Subcutaneous abdominal adipose tissue (tissue), 5 donors: ENCODE measurements at regions not wholly inside any gene's neighbourhood (a gene's known extent, or its start where the extent isn't known, plus 50 kb on each side); places are given as distances from the start of the nearest gene placed in this dataset.

ENCODE experiments used
- H3K27ac ChIP-seq: one replicate; pipeline ENCODE4 v1.7.0; 2013; ENCODE audit warnings: low read depth, mild to moderate bottlenecking, inconsistent platforms, low read length, moderate library complexity
- H3K27me3 ChIP-seq, 5 donors: one replicate each; pipeline ENCODE4 v1.7.0; 2013; ENCODE audit warnings: low read length in 5 of 5, inconsistent platforms in 1 of 5; ENCODE audit not compliant: control insufficient read depth in 5 of 5, insufficient read depth in 4 of 5
- H3K36me3 ChIP-seq, 5 donors: one replicate each; pipeline ENCODE4 v1.7.0; 2013; ENCODE audit warnings: low read length in 5 of 5; ENCODE audit not compliant: control insufficient read depth in 5 of 5, insufficient read depth in 5 of 5
- H3K4me1 ChIP-seq, 5 donors: one replicate each; pipeline ENCODE4 v1.7.0; 2013; ENCODE audit warnings: low read length in 5 of 5, mild to moderate bottlenecking in 3 of 5, moderate library complexity in 1 of 5; ENCODE audit not compliant: control insufficient read depth in 5 of 5, insufficient read depth in 5 of 5
- H3K4me3 ChIP-seq, 5 donors: one replicate each; pipeline ENCODE4 v1.7.0; 2013; ENCODE audit warnings: low read length in 5 of 5, low read depth in 1 of 5
- H3K9ac ChIP-seq, 5 donors: one replicate each; pipeline ENCODE4 v1.7.0; 2013; ENCODE audit warnings: low read length in 5 of 5, mild to moderate bottlenecking in 4 of 5, moderate library complexity in 3 of 5
- H3K9me3 ChIP-seq, 5 donors: one replicate each; pipeline ENCODE4 v1.7.0; 2013; ENCODE audit warnings: low read length in 5 of 5; ENCODE audit not compliant: control insufficient read depth in 5 of 5
- donor health status: healthy.
- donor health status: healthy.
- donor health status: healthy.
- donor health status: healthy.
- donor health status: healthy.

GRCh38 chr1:186775881-186776560 is 52.7 kb upstream of the PLA2G4A start:
- Histone ChIP-seq H3K4me1 (no peaks in the 10 kb centered on the region), H3K27ac (no peak overlapping the region), H3K27me3 (no peaks in the 10 kb centered on the region), H3K9me3 (no peaks in the 10 kb centered on the region), H3K9ac (no peak overlapping the region), H3K36me3 (no peaks in the 10 kb centered on the region), H3K4me3 (no peak overlapping the region)

GRCh38 chr1:186775036-186775435 is 53.7 kb upstream of the PLA2G4A start:
- no peaks in the 10 kb centered on the region for H3K9me3 ChIP-seq
- H3K27ac ChIP-seq: no peak overlapping the region
- H3K4me3 ChIP-seq: no peak overlapping the region
- no peaks in the 10 kb centered on the region for H3K36me3 ChIP-seq
- no peaks in the 10 kb centered on the region for H3K4me1 ChIP-seq
- no peak overlapping the region for H3K9ac ChIP-seq
- no peaks in the 10 kb centered on the region for H3K27me3 ChIP-seq

GRCh38 chr1:186772228-186772627 is 56.5 kb upstream of the PLA2G4A start:
- H3K27me3 ChIP-seq: no peaks in the 10 kb centered on the region
- H3K36me3 ChIP-seq: no peaks in the 10 kb centered on the region
- H3K4me1 ChIP-seq: no peaks in the 10 kb centered on the region
- H3K4me3 ChIP-seq: no peak overlapping the region
- no peaks in the 10 kb centered on the region for H3K9me3 ChIP-seq
- no peak overlapping the region for H3K9ac ChIP-seq
- no peak overlapping the region for H3K27ac ChIP-seq

- Histone ChIP-seq H3K27ac (no peak overlapping the region), H3K9me3 (no peaks in the 10 kb centered on the region), H3K4me1 (no peaks in the 10 kb centered on the region), H3K27me3 (no peaks in the 10 kb centered on the region), H3K4me3 (no peak overlapping the region), H3K9ac (no peak overlapping the region), H3K36me3 (no peaks in the 10 kb centered on the region)
Measured at GRCh38 chr1:186770421-186770820, 58.3 kb upstream of the PLA2G4A start.

GRCh38 chr1:186768906-186769305 is 59.8 kb upstream of the PLA2G4A start:
- H3K27me3 ChIP-seq: no peaks in the 10 kb centered on the region

GRCh38 chr1:186765446-186765845 is 63.3 kb upstream of the PLA2G4A start:
- H3K27me3 ChIP-seq: no peaks in the 10 kb centered on the region
- H3K4me1 ChIP-seq: no peaks in the 10 kb centered on the region
- H3K27ac ChIP-seq: no peak overlapping the region
- no peak overlapping the region for H3K4me3 ChIP-seq
- no peak overlapping the region for H3K9ac ChIP-seq
- no peaks in the 10 kb centered on the region for H3K36me3 ChIP-seq
- no peaks in the 10 kb centered on the region for H3K9me3 ChIP-seq

More at GRCh38 chr1:186768906-186769305, 59.8 kb upstream of the PLA2G4A start:
- Histone ChIP-seq H3K9ac (no peak overlapping the region), H3K36me3 (no peaks in the 10 kb centered on the region), H3K4me1 (no peaks in the 10 kb centered on the region), H3K4me3 (no peak overlapping the region), H3K9me3 (no peaks in the 10 kb centered on the region), H3K27ac (no peak overlapping the region)

- Histone ChIP-seq H3K27ac (no peak overlapping the region), H3K9ac (no peak overlapping the region), H3K27me3 (no peaks in the 10 kb centered on the region), H3K4me1 (no peaks in the 10 kb centered on the region), H3K9me3 (no peaks in the 10 kb centered on the region), H3K4me3 (no peak overlapping the region), H3K36me3 (no peaks in the 10 kb centered on the region)
Measured at GRCh38 chr1:186763107-186763506, 65.6 kb upstream of the PLA2G4A start.

- Histone ChIP-seq H3K36me3 (no peaks in the 10 kb centered on the region), H3K27ac (no peak overlapping the region)
Measured at GRCh38 chr1:186762653-186763052, 66.1 kb upstream of the PLA2G4A start.

GRCh38 chr1:186761358-186761757 is 67.4 kb upstream of the PLA2G4A start:
- Histone ChIP-seq H3K4me1 (no peaks in the 10 kb centered on the region), H3K36me3 (no peaks in the 10 kb centered on the region), H3K27me3 (no peaks in the 10 kb centered on the region), H3K9me3 (no peaks in the 10 kb centered on the region), H3K9ac (no peak overlapping the region), H3K4me3 (no peak overlapping the region), H3K27ac (no peak overlapping the region)

More at GRCh38 chr1:186762653-186763052, 66.1 kb upstream of the PLA2G4A start:
- Histone ChIP-seq H3K9ac (no peak overlapping the region), H3K27me3 (no peaks in the 10 kb centered on the region), H3K9me3 (no peaks in the 10 kb centered on the region), H3K4me3 (no peak overlapping the region), H3K4me1 (no peaks in the 10 kb centered on the region)

GRCh38 chr1:186760446-186760845 is 68.3 kb upstream of the PLA2G4A start:
- H3K27ac ChIP-seq: no peak overlapping the region
- H3K36me3 ChIP-seq: no peaks in the 10 kb centered on the region
- H3K4me1 ChIP-seq: no peaks in the 10 kb centered on the region
- H3K4me3 ChIP-seq: no peak overlapping the region
- no peak overlapping the region for H3K9ac ChIP-seq
- no peaks in the 10 kb centered on the region for H3K9me3 ChIP-seq
- H3K27me3 ChIP-seq: no peaks in the 10 kb centered on the region
